Esophagus muscularis mucosa (tissue), 4 donors: ENCODE measurements at regions not wholly inside any gene's neighbourhood (a gene's known extent, or its start where the extent isn't known, plus 50 kb on each side); places are given as distances from the start of the nearest gene placed in this dataset.

Experiments used
- DNase-seq: peaks from one replicate; pipeline ENCODE4 v3.0.0-alpha.2; 2017; ENCODE audit errors: extremely low spot score
- H3K27ac ChIP-seq, 4 donors: fragments of 200-600 bp; sonication (generic); replicated peaks in 1 of 4; 1 replicate in 3 of 4; 2 replicates in 1 of 4; pipeline ENCODE4 v1.5.1; 2016 to 2019; ENCODE audit warnings: mild to moderate bottlenecking in 1 of 4
- H3K27me3 ChIP-seq, 4 donors: fragments of 200-600 bp; sonication (generic); one replicate each; pipeline versions ENCODE4 v1.5.1 to v1.6.0; 2016 to 2019
- H3K36me3 ChIP-seq, 4 donors: fragments of 200-600 bp; sonication (generic); one replicate each; pipeline ENCODE4 v1.5.1; 2016 to 2019
- H3K4me1 ChIP-seq, 4 donors: fragments of 200-600 bp; sonication (generic); one replicate each; pipeline ENCODE4 v1.5.1; 2016 to 2019
- H3K4me3 ChIP-seq, 4 donors: fragments of 200-600 bp; sonication (generic); 1 replicate in 2 of 4; 2 replicates in 2 of 4; pipeline ENCODE4 v1.5.1; 2016 to 2019; ENCODE audit warnings: mild to moderate bottlenecking in 4 of 4, moderate library complexity in 1 of 4
- H3K9me3 ChIP-seq, 4 donors: fragments of 200-600 bp; sonication (generic); 1 replicate in 3 of 4; 2 replicates in 1 of 4; pipeline ENCODE4 v1.5.1; 2016 to 2019
- CTCF ChIP-seq, 3 experiments: fragments of 200-600 bp in 2 of 3; fragments of 450-650 bp in 1 of 3; sonication (generic) in 2 of 3; IDR thresholded peaks; one replicate each; pipeline ENCODE4 v1.5.1; 2017 to 2019; ENCODE audit warnings: antibody characterized with exemption in 3 of 3, mild to moderate bottlenecking in 2 of 3, moderate library complexity in 1 of 3
- EP300 ChIP-seq: sonication (generic); formaldehyde crosslinking; IDR thresholded peaks from one replicate; pipeline ENCODE4 v1.6.1; 2017; ENCODE audit warnings: antibody characterized with exemption
- POLR2A ChIP-seq: fragments of 450-650 bp; IDR thresholded peaks from one replicate; pipeline ENCODE4 v1.6.1; 2017; ENCODE audit warnings: antibody characterized with exemption, moderate library complexity, mild to moderate bottlenecking, low read depth
- POLR2AphosphoS5 ChIP-seq, 2 donors: sonication (generic); formaldehyde crosslinking; IDR thresholded peaks; one replicate each; pipeline ENCODE4 v1.6.1; 2017; ENCODE audit warnings: antibody characterized with exemption in 2 of 2
- WGBS: methylation state at CpG from one replicate; pipeline ENCODE4 v1.1.5; 2018; 5-methylcytosine and 5-hydroxymethylcytosine counted together
- intact Hi-C: fragments of 100-400 bp; cut with DNase I; formaldehyde crosslinking; loops from one replicate; pipeline ENCODE4 v1.15.1; 2023

- Histone ChIP-seq H3K27me3 (no peaks in the 10 kb centered on the region), H3K27ac (no peak overlapping the region), H3K9me3 (peaks cover 0 to 8% (median 2%) of the 10 kb centered on the region in 4 donors), H3K4me1 (no peaks in the 10 kb centered on the region), H3K4me3 (no peak overlapping the region), H3K36me3 (no peaks in the 10 kb centered on the region)
- TF ChIP-seq EP300 (no peak), POLR2A (no peak), POLR2AphosphoS5 (IDR thresholded peaks at IDR 0.05) (no peak), CTCF (IDR thresholded peaks at IDR 0.05) (no peak)
- DNase-seq, result no peak
- intact Hi-C loops, result no loop called here
Measured at GRCh38 chr2:225319872-225320271, 79.6 kb upstream of the NYAP2 start.

GRCh38 chr2:225318440-225318839 lies 81.1 kb upstream of the NYAP2 start:
- WGBS, result 80% methylated on average over 1 of the region's 1 CpG
- intact Hi-C loops, result no loop called here
- no peak for TF ChIP-seq POLR2A
- no peak for TF ChIP-seq POLR2AphosphoS5 (IDR thresholded peaks at IDR 0.05)
- no peak for TF ChIP-seq CTCF (IDR thresholded peaks at IDR 0.05)
- no peak for TF ChIP-seq EP300
- Histone ChIP-seq H3K27ac (no peak overlapping the region), H3K27me3 (no peaks in the 10 kb centered on the region), H3K4me1 (no peaks in the 10 kb centered on the region), H3K4me3 (no peak overlapping the region), H3K9me3 (peaks cover 0 to 8% (median 2%) of the 10 kb centered on the region in 4 donors), H3K36me3 (no peaks in the 10 kb centered on the region)
- no peak for DNase-seq

- H3K4me1 ChIP-seq, result no peaks in the 10 kb centered on the region
- intact Hi-C loops, result no loop called here
- no peak for TF ChIP-seq CTCF (IDR thresholded peaks at IDR 0.05)
- TF ChIP-seq EP300, result no peak
- TF ChIP-seq POLR2A, result no peak
- TF ChIP-seq POLR2AphosphoS5 (IDR thresholded peaks at IDR 0.05), result no peak
- H3K4me3 ChIP-seq, result no peak overlapping the region
- no peak overlapping the region for H3K27ac ChIP-seq
- H3K27me3 ChIP-seq, result no peaks in the 10 kb centered on the region
- DNase-seq, result no peak
- H3K9me3 ChIP-seq, result peaks cover 0 to 8% (median 2%) of the 10 kb centered on the region in 4 donors
- H3K36me3 ChIP-seq, result no peaks in the 10 kb centered on the region
Measured at GRCh38 chr2:225317186-225317585, 82.3 kb upstream of the NYAP2 start.

GRCh38 chr2:225310745-225311144 lies 88.8 kb upstream of the NYAP2 start:
- intact Hi-C loops, result no loop called here
- Histone ChIP-seq H3K27ac (no peak overlapping the region), H3K36me3 (no peaks in the 10 kb centered on the region), H3K4me3 (no peak overlapping the region), H3K27me3 (no peaks in the 10 kb centered on the region), H3K4me1 (no peaks in the 10 kb centered on the region), H3K9me3 (no peaks in the 10 kb centered on the region)
- TF ChIP-seq POLR2AphosphoS5 (IDR thresholded peaks at IDR 0.05) (no peak), CTCF (IDR thresholded peaks at IDR 0.05) (no peak), EP300 (no peak), POLR2A (no peak)
- DNase-seq, result no peak

GRCh38 chr2:225309516-225309915 lies 90.0 kb upstream of the NYAP2 start:
- no peak for DNase-seq
- Histone ChIP-seq H3K4me3 (no peak overlapping the region), H3K4me1 (no peaks in the 10 kb centered on the region), H3K27me3 (no peaks in the 10 kb centered on the region), H3K9me3 (no peaks in the 10 kb centered on the region), H3K36me3 (no peaks in the 10 kb centered on the region), H3K27ac (no peak overlapping the region)
- intact Hi-C loops, result no loop called here
- TF ChIP-seq POLR2AphosphoS5 (IDR thresholded peaks at IDR 0.05) (no peak), CTCF (IDR thresholded peaks at IDR 0.05) (no peak), POLR2A (no peak), EP300 (no peak)
